Mesenchymal stem cell (in vitro differentiated cells and primary cell): ENCODE measurements at regions not wholly inside any gene's neighbourhood (a gene's known extent, or its start where the extent isn't known, plus 50 kb on each side); places are given as distances from the start of the nearest gene placed in this dataset.

Source experiments
- DNase-seq: peaks from one replicate; pipeline ENCODE4 v3.0.0-alpha.2; 2013
- H2AFZ ChIP-seq: one replicate; pipeline ENCODE4 v1.6.1; 2013; ENCODE audit warnings: low read depth, mild to moderate bottlenecking, control low read depth, inconsistent platforms, low read length, moderate library complexity
- H2AK5ac ChIP-seq: 2 replicates; pipeline ENCODE4 v1.6.1; 2013; ENCODE audit warnings: low read length, moderate library complexity, mild to moderate bottlenecking, inconsistent platforms; ENCODE audit not compliant: severe bottlenecking
- H2BK120ac ChIP-seq: one replicate; pipeline ENCODE4 v1.6.1; 2013; ENCODE audit warnings: low read depth, mild to moderate bottlenecking, inconsistent platforms, low read length, moderate library complexity
- H2BK12ac ChIP-seq, 2 experiments: one replicate each; pipeline ENCODE4 v1.6.1; 2013; ENCODE audit warnings: inconsistent platforms in 2 of 2, low read length in 2 of 2, mild to moderate bottlenecking in 2 of 2, moderate library complexity in 2 of 2, control low read depth in 1 of 2
- H2BK15ac ChIP-seq: one replicate; pipeline ENCODE4 v1.6.1; 2013; ENCODE audit warnings: mild to moderate bottlenecking, low read depth, inconsistent platforms; ENCODE audit not compliant: poor library complexity, severe bottlenecking
- H2BK5ac ChIP-seq: 2 replicates; pipeline ENCODE4 v1.6.1; 2013; ENCODE audit warnings: low read depth, mild to moderate bottlenecking, low read length, control low read depth, inconsistent platforms; ENCODE audit not compliant: poor library complexity, severe bottlenecking
- H3K14ac ChIP-seq, 2 experiments: one replicate each; pipeline ENCODE4 v1.6.1; 2013; ENCODE audit warnings: inconsistent platforms in 2 of 2, low read length in 2 of 2, control low read depth in 1 of 2, mild to moderate bottlenecking in 1 of 2, moderate library complexity in 1 of 2
- H3K18ac ChIP-seq, 2 experiments: one replicate each; pipeline ENCODE4 v1.6.1; 2013; ENCODE audit warnings: inconsistent platforms in 2 of 2, low read length in 2 of 2, control low read depth in 1 of 2, low read depth in 1 of 2, mild to moderate bottlenecking in 1 of 2
- H3K23ac ChIP-seq, 2 experiments: one replicate each; pipeline ENCODE4 v1.6.1; 2013; ENCODE audit warnings: inconsistent platforms in 2 of 2, low read length in 2 of 2, mild to moderate bottlenecking in 2 of 2, moderate library complexity in 2 of 2, control low read depth in 1 of 2
- H3K27ac ChIP-seq: 2 replicates; pipeline ENCODE4 v1.5.1; 2013; ENCODE audit warnings: mild to moderate bottlenecking, moderate library complexity, low read length, control low read depth, inconsistent platforms; ENCODE audit not compliant: poor library complexity, severe bottlenecking
- H3K27me3 ChIP-seq, 2 experiments: 2 replicates each; pipeline versions ENCODE4 v1.6.1 to v1.7.0; 2013; ENCODE audit warnings: low read length in 2 of 2, mild to moderate bottlenecking in 2 of 2, moderate library complexity in 2 of 2, control low read depth in 1 of 2, inconsistent platforms in 1 of 2; ENCODE audit not compliant: control insufficient read depth in 1 of 2, insufficient read depth in 1 of 2
- H3K36me3 ChIP-seq, 2 experiments: 2 replicates each; pipeline versions ENCODE4 v1.6.1 to v1.7.0; 2013; ENCODE audit warnings: low read length in 2 of 2, control low read depth in 1 of 2, inconsistent platforms in 1 of 2, low read depth in 1 of 2, mild to moderate bottlenecking in 1 of 2; ENCODE audit not compliant: insufficient read depth in 2 of 2, control insufficient read depth in 1 of 2
- H3K4ac ChIP-seq, 2 experiments: one replicate each; pipeline ENCODE4 v1.6.1; 2013; ENCODE audit warnings: inconsistent platforms in 2 of 2, low read length in 2 of 2, mild to moderate bottlenecking in 2 of 2, moderate library complexity in 2 of 2, control low read depth in 1 of 2, low read depth in 1 of 2
- H3K4me1 ChIP-seq: 2 replicates; pipeline ENCODE4 v1.6.1; 2013; ENCODE audit warnings: low read depth, low read length, control low read depth; ENCODE audit not compliant: control insufficient read depth, insufficient read depth
- H3K4me2 ChIP-seq: 2 replicates; pipeline ENCODE4 v1.6.1; 2013; ENCODE audit warnings: low read length, mild to moderate bottlenecking, inconsistent platforms; ENCODE audit not compliant: poor library complexity, severe bottlenecking
- H3K4me3 ChIP-seq, 2 experiments: 2 replicates each; pipeline versions ENCODE4 v1.5.1 to v1.7.0; 2013; ENCODE audit warnings: low read length in 2 of 2, mild to moderate bottlenecking in 2 of 2, control low read depth in 1 of 2, low read depth in 1 of 2; ENCODE audit not compliant: insufficient read depth in 1 of 2
- H3K79me1 ChIP-seq: replicated peaks from 2 replicates; pipeline ENCODE4 v1.6.1; 2013; ENCODE audit warnings: mild to moderate bottlenecking, control low read depth, low read length, inconsistent platforms; ENCODE audit not compliant: poor library complexity, severe bottlenecking
- H3K9ac ChIP-seq: 2 replicates; pipeline ENCODE4 v1.7.0; 2013; ENCODE audit warnings: mild to moderate bottlenecking, low read length, moderate library complexity
- H3K9me3 ChIP-seq: 2 replicates; pipeline ENCODE4 v1.7.0; 2013; ENCODE audit warnings: mild to moderate bottlenecking, low read length; ENCODE audit not compliant: control insufficient read depth
- H4K8ac ChIP-seq: one replicate; pipeline ENCODE4 v1.6.1; 2013; ENCODE audit warnings: inconsistent platforms, mild to moderate bottlenecking, low read length, moderate library complexity
- H4K91ac ChIP-seq: one replicate; pipeline ENCODE4 v1.6.1; 2013; ENCODE audit warnings: mild to moderate bottlenecking, low read length, inconsistent platforms
- WGBS: methylation state at CpG from one replicate; pipeline ENCODE4 v1.1.7; 2013; ENCODE audit warnings: mixed read lengths; 5-methylcytosine and 5-hydroxymethylcytosine counted together

DNA sequence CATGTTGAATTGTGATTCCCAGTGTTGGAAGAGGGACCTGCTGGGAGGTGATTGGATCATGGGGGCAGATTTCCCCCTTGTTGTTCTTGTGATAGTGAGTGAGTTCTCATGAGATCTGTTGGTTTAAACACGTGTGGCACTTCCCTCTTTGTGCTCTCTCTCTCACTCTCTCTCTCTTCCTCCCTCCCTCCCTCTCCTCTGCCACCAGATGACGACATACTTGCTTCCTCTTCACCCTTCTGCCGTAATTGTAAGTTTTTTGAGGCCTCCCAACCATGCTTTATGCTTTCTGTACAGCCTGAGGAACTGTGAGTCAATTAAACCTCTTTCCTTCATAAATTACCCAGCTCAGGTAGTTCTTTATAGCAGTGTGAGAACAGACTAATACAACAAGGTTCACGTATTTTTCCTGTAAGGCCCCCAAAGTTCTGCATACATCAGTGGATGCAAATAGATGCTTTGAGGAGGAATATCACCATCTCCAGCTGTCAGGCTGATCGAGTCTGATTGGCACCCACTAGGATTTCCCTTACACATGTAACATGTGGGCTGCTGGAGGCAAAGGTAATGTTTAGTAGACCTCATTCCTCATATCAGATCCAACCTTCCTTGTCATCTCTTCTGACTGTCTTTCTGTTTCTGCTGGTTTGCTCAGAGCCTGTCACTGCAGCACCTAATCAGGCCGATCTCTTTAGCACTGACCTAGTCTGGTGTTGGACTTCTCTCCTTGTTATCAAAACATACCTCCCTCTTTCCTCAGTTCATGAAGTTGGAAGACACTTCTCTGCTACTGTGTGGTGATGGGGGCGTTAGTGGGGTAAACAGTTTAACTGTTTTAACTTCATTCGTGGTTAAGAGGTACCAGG, 54.3 kb upstream of the BACH2 start:
- H2AK5ac ChIP-seq: no peak overlapping the region
- H3K14ac ChIP-seq: no peak overlapping the region
- H3K18ac ChIP-seq: no peak overlapping the region
- H2BK120ac ChIP-seq: no peak overlapping the region
- no peaks in the 10 kb centered on the region for H3K4me1 ChIP-seq
- no peak overlapping the region for H3K9ac ChIP-seq
- H4K8ac ChIP-seq: no peak overlapping the region
- H3K36me3 ChIP-seq: no peaks in the 10 kb centered on the region
- no peak overlapping the region for H3K23ac ChIP-seq
- peaks cover 0 to 19% of the 10 kb centered on the region in 2 experiments for H3K27me3 ChIP-seq
- H2BK15ac ChIP-seq: no peak overlapping the region
- H3K4me2 ChIP-seq: no peak overlapping the region
- DNase-seq: no peak
- H4K91ac ChIP-seq: no peak overlapping the region
- H3K27ac ChIP-seq: no peak overlapping the region
- no peak overlapping the region for H2AFZ ChIP-seq
- H2BK5ac ChIP-seq: no peak overlapping the region
- no peak overlapping the region for H2BK12ac ChIP-seq
- H3K9me3 ChIP-seq: no peaks in the 10 kb centered on the region
- H3K79me1 ChIP-seq: no peaks in the 10 kb centered on the region
- H3K4ac ChIP-seq: no peak overlapping the region
- no peak overlapping the region for H3K4me3 ChIP-seq
- 37% methylated on average over 5 of the region's 8 CpGs for WGBS

DNA sequence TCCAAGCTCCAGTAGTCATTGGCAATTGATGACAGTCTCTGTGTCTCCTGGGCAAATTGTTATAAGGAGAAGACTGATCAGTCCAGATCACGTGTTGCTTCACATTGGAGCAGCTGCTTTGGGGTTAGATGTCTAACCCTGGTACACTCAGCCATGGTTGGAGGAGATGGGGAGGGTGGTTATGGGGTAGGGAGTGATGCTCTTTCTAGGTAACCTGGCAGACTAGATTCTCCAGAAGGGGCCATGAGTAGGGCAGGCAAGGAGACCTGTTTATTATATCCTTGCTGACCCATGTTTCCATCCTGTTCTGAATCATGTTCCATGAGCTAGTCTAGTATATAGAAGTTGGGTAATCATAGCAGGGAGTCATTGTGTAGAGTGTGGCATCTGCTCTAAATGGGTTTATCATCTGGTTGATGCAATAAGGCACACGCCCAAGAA, 50.8 kb upstream of the BACH2 start:
- Histone ChIP-seq H2AFZ (no peak overlapping the region), H3K36me3 (no peaks in the 10 kb centered on the region), H3K23ac (no peak overlapping the region), H2BK5ac (no peak overlapping the region), H4K91ac (no peak overlapping the region), H2AK5ac (no peak overlapping the region), H3K14ac (no peak overlapping the region), H3K4ac (no peak overlapping the region), H3K27ac (no peak overlapping the region), H3K27me3 (peaks cover 4 to 26% of the 10 kb centered on the region in 2 experiments), H3K4me1 (no peaks in the 10 kb centered on the region), H3K18ac (no peak overlapping the region), H3K79me1 (no peaks in the 10 kb centered on the region), H2BK120ac (no peak overlapping the region), H4K8ac (no peak overlapping the region), H2BK12ac (no peak overlapping the region), H3K4me3 (no peak overlapping the region), H3K4me2 (no peak overlapping the region), H3K9ac (no peak overlapping the region), H2BK15ac (no peak overlapping the region), H3K9me3 (no peaks in the 10 kb centered on the region)
- 75% methylated on average over 2 of the region's 2 CpGs for WGBS
- no peak for DNase-seq

DNA sequence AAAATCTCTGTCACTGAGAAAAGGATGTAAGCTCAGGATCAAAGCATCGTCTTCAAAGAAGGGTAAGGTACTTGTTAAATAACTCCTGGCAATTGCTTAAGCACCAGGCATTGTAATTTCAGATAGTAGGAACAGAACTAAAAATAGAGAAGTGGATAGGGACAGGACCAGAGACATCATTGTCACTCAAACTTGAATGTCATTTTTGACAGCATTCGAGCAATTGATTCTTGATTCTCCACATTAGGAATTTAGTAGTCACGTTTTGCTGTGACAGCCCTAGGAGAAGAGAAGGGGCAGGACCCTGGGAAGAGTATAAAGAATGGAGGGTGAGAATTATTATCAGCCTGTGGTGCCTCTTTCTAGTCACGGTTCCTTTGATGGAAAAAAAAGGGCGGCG, 50.1 kb upstream of the BACH2 start:
- Histone ChIP-seq H2BK120ac (no peak overlapping the region), H3K27ac (no peak overlapping the region), H2BK12ac (no peak overlapping the region), H3K27me3 (peaks cover 4 to 26% of the 10 kb centered on the region in 2 experiments), H3K79me1 (no peaks in the 10 kb centered on the region), H3K23ac (no peak overlapping the region), H2BK5ac (no peak overlapping the region), H3K9ac (no peak overlapping the region), H3K14ac (no peak overlapping the region), H3K4me2 (no peak overlapping the region), H3K4me3 (no peak overlapping the region), H3K18ac (no peak overlapping the region), H2AK5ac (no peak overlapping the region), H2AFZ (no peak overlapping the region), H2BK15ac (no peak overlapping the region), H3K36me3 (no peaks in the 10 kb centered on the region), H3K4me1 (no peaks in the 10 kb centered on the region), H3K4ac (no peak overlapping the region), H3K9me3 (no peaks in the 10 kb centered on the region), H4K8ac (no peak overlapping the region), H4K91ac (no peak overlapping the region)
- WGBS: 80% methylated on average over 6 of the region's 6 CpGs
- no peak for DNase-seq
